ENCODE measurements at regions not wholly inside any gene's neighbourhood (a gene's known extent, or its start where the extent isn't known, plus 50 kb on each side); places are given as distances from the start of the nearest gene placed in this dataset.

DNA sequence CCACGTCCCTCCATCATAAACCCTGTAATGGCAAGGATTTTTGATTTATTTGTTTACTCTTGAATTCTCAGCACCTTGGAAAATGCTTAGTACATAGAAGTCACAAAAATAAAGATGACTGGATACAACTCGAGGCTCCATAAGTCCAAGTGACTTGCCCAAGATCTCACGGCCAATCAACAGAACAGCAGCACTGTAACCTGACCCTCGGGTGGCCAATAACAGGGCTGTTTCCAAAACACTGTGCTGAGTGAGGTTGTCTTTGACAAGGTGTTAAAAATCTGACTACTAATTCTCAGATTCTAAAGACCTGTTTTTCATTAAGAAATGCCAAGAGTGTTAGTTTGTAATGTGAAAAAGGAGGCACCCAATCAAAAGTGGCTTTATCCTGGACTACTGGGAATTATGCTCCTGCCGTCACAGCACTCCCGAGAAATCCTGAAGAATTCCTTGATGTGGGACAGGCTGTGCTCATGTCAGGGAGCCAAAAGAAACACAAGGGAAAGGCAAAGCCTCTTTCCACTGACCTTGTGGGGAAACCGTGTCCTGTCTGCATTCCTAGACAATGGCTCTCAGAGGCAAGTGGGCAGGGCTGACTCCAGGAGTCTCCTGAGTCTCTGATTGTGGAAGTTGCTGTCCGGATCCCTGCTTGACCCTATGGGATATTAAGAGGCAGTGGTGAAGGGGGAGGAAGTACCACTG, 204.7 kb upstream of the PELI2 start:
- Mint-ChIP-seq H3K27me3 (ENCODE audit: insufficient read depth, low read depth, poor library complexity) (no peaks in the 10 kb centered on the region), H3K27ac (no peak overlapping the region), H3K36me3 (ENCODE audit: low read depth) (no peaks in the 10 kb centered on the region), H3K9me3 (no peaks in the 10 kb centered on the region), H3K4me3 (no peak overlapping the region), H3K4me1 (peaks cover 20% of the 10 kb centered on the region)
- H3K36me3 ChIP-seq (ENCODE audit: insufficient read depth) = no peaks in the 10 kb centered on the region
- H3K9me2 ChIP-seq (ENCODE audit: insufficient read depth) = peaks cover 7% of the 10 kb centered on the region; the same call in 1 of the 2 replicates
- H3K27me3 ChIP-seq (ENCODE audit: insufficient read depth) = no peaks in the 10 kb centered on the region
- H2AFZ ChIP-seq = no peak overlapping the region
- H3K4me3 ChIP-seq = no peak overlapping the region
- H3K4me2 ChIP-seq = no peak overlapping the region
- TF ChIP-seq, protein P1, sequence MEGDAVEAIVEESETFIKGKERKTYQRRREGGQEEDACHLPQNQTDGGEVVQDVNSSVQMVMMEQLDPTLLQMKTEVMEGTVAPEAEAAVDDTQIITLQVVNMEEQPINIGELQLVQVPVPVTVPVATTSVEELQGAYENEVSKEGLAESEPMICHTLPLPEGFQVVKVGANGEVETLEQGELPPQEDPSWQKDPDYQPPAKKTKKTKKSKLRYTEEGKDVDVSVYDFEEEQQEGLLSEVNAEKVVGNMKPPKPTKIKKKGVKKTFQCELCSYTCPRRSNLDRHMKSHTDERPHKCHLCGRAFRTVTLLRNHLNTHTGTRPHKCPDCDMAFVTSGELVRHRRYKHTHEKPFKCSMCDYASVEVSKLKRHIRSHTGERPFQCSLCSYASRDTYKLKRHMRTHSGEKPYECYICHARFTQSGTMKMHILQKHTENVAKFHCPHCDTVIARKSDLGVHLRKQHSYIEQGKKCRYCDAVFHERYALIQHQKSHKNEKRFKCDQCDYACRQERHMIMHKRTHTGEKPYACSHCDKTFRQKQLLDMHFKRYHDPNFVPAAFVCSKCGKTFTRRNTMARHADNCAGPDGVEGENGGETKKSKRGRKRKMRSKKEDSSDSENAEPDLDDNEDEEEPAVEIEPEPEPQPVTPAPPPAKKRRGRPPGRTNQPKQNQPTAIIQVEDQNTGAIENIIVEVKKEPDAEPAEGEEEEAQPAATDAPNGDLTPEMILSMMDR (conservative IDR thresholded peaks at IDR 0.05; ENCODE audit: low read depth in 2 of 2) = no peak
- TF ChIP-seq STAT1 (IDR thresholded peaks at IDR 0.05; ENCODE audit: unreplicated experiment) = no peak
- TF ChIP-seq ZNF331 (CRISPR knock-in tag; IDR thresholded peaks at IDR 0.05; ENCODE audit: low read depth) = no peak
- TF ChIP-seq ZNF114 (CRISPR knock-in tag; IDR thresholded peaks at IDR 0.05) = no peak
- TF ChIP-seq, protein P2, sequence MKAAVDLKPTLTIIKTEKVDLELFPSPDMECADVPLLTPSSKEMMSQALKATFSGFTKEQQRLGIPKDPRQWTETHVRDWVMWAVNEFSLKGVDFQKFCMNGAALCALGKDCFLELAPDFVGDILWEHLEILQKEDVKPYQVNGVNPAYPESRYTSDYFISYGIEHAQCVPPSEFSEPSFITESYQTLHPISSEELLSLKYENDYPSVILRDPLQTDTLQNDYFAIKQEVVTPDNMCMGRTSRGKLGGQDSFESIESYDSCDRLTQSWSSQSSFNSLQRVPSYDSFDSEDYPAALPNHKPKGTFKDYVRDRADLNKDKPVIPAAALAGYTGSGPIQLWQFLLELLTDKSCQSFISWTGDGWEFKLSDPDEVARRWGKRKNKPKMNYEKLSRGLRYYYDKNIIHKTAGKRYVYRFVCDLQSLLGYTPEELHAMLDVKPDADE (IDR thresholded peaks at IDR 0.05) = no peak
- TF ChIP-seq CREB1 (CRISPR knock-in tag; IDR thresholded peaks at IDR 0.05; ENCODE audit: low read depth) = no peak
- TF ChIP-seq POLR2AphosphoS5 (IDR thresholded peaks at IDR 0.05; ENCODE audit: low read depth) = no peak
- TF ChIP-seq JUNB (IDR thresholded peaks at IDR 0.05; ENCODE audit: unreplicated experiment) = no peak
- ATAC-seq (no peak; the same call in 2 of the 3 replicates), DNase-seq (ENCODE audit: low spot score) (no peak)
- H3K4me1 ChIP-seq (ENCODE audit: insufficient read depth) = peaks cover 5% of the 10 kb centered on the region
- H3K79me2 ChIP-seq (replicated peaks; ENCODE audit: insufficient read depth) = no peaks in the 10 kb centered on the region
- H3K27ac ChIP-seq (ENCODE audit: low read depth) = no peak overlapping the region
- no peaks in the 10 kb centered on the region for H3F3A ChIP-seq (replicated peaks; ENCODE audit: low read depth)
- no peaks in the 10 kb centered on the region for H4K20me1 ChIP-seq (replicated peaks; ENCODE audit: insufficient read depth)

DNA sequence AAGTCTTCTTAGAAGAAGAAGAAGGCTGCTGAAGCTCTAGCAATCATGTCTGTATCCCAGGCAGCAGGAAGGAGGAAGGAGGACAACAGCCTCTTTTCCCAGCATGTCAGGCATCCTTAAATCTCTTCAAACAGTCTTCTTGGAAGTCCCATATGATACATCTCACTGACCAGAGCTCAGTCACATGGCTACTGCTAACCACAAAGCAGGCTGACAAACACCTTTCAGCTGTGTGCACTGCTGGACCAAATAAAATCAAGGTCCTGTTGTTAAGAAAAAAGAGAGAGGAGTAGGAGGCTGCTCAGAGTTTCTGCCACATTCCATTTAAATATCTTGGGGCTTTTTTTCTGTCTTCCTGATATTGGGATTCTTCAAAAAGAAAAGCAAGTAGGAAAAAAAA, 203.4 kb upstream of the PELI2 start:
- DNase-seq (ENCODE audit: low spot score) = no peak
- Histone ChIP-seq H3K79me2 (replicated peaks; ENCODE audit: insufficient read depth) (no peaks in the 10 kb centered on the region), H3K27ac (ENCODE audit: low read depth) (no peak overlapping the region)
- TF ChIP-seq STAT1 (IDR thresholded peaks at IDR 0.05; ENCODE audit: unreplicated experiment) (no peak), POLR2AphosphoS5 (IDR thresholded peaks at IDR 0.05; ENCODE audit: low read depth) (no peak), NANOG (IDR thresholded peaks at IDR 0.05; ENCODE audit: borderline replicate concordance) (no peak), EZH2phosphoT487 (IDR thresholded peaks at IDR 0.05; ENCODE audit: unreplicated experiment) (no peak), CREB1 (CRISPR knock-in tag; IDR thresholded peaks at IDR 0.05; ENCODE audit: low read depth) (no peak), ZNF331 (CRISPR knock-in tag; IDR thresholded peaks at IDR 0.05; ENCODE audit: low read depth) (no peak)
- TF ChIP-seq, protein P3, sequence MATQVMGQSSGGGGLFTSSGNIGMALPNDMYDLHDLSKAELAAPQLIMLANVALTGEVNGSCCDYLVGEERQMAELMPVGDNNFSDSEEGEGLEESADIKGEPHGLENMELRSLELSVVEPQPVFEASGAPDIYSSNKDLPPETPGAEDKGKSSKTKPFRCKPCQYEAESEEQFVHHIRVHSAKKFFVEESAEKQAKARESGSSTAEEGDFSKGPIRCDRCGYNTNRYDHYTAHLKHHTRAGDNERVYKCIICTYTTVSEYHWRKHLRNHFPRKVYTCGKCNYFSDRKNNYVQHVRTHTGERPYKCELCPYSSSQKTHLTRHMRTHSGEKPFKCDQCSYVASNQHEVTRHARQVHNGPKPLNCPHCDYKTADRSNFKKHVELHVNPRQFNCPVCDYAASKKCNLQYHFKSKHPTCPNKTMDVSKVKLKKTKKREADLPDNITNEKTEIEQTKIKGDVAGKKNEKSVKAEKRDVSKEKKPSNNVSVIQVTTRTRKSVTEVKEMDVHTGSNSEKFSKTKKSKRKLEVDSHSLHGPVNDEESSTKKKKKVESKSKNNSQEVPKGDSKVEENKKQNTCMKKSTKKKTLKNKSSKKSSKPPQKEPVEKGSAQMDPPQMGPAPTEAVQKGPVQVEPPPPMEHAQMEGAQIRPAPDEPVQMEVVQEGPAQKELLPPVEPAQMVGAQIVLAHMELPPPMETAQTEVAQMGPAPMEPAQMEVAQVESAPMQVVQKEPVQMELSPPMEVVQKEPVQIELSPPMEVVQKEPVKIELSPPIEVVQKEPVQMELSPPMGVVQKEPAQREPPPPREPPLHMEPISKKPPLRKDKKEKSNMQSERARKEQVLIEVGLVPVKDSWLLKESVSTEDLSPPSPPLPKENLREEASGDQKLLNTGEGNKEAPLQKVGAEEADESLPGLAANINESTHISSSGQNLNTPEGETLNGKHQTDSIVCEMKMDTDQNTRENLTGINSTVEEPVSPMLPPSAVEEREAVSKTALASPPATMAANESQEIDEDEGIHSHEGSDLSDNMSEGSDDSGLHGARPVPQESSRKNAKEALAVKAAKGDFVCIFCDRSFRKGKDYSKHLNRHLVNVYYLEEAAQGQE (IDR thresholded peaks at IDR 0.05; ENCODE audit: unreplicated experiment) = no peak
- TF ChIP-seq, protein P2 (IDR thresholded peaks at IDR 0.05) = no peak

More for the DNA sequence above, 203.4 kb upstream of the PELI2 start:
- H3K36me3 Mint-ChIP-seq (ENCODE audit: low read depth) = no peaks in the 10 kb centered on the region
- H3K4me1 Mint-ChIP-seq = peaks cover 12% of the 10 kb centered on the region
- ATAC-seq = no peak
- Histone ChIP-seq H4K20me1 (replicated peaks; ENCODE audit: insufficient read depth) (no peaks in the 10 kb centered on the region), H3K27me3 (ENCODE audit: insufficient read depth) (no peaks in the 10 kb centered on the region), H2AFZ (no peak overlapping the region), H3K4me3 (no peak overlapping the region), H3F3A (replicated peaks; ENCODE audit: low read depth) (no peaks in the 10 kb centered on the region), H3K4me2 (no peak overlapping the region), H3K4me1 (ENCODE audit: insufficient read depth) (no peaks in the 10 kb centered on the region), H3K9me2 (ENCODE audit: insufficient read depth) (peaks cover 7% of the 10 kb centered on the region; the same call in 1 of the 2 replicates), H3K36me3 (ENCODE audit: insufficient read depth) (no peaks in the 10 kb centered on the region)
- H3K27me3 Mint-ChIP-seq (ENCODE audit: insufficient read depth, low read depth, poor library complexity) = no peaks in the 10 kb centered on the region
- H3K9me3 Mint-ChIP-seq = no peaks in the 10 kb centered on the region
- no peak overlapping the region for H3K27ac Mint-ChIP-seq
- H3K4me3 Mint-ChIP-seq = no peak overlapping the region

All from GM23338 (cell line).